ENCODE measurements at regions not wholly inside any gene's neighbourhood (a gene's known extent, or its start where the extent isn't known, plus 50 kb on each side); places are given as distances from the start of the nearest gene placed in this dataset.
"Not testable (repeated sequence)": the region's sequence is repeated elsewhere in the genome, so short reads cannot be mapped to it uniquely, and the experiment has no call there.

DNA sequence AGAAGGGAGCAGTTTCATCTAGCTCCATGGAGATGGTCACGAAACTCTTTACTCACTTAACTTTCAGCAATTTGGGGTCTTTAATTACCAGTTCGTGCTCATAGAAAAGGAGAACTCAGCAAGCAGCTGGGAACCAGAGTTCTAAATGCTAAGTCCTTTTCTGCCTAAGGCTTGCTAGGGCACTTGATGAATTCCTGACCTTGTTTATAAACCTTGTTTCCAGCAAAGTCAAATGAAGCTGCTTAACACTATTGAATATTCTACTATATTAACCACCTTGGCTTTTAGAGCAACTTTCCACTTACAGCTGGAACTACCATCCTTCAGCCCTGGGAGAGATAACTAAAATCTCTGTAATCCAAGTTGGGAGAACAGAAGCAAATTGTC lies 79.5 kb upstream of the TSC22D2 start:
- DNase-seq (ENCODE audit: low spot score) (no peak), ATAC-seq (ENCODE audit: low FRiP score) (no peak)
- TF ChIP-seq, protein P1, sequence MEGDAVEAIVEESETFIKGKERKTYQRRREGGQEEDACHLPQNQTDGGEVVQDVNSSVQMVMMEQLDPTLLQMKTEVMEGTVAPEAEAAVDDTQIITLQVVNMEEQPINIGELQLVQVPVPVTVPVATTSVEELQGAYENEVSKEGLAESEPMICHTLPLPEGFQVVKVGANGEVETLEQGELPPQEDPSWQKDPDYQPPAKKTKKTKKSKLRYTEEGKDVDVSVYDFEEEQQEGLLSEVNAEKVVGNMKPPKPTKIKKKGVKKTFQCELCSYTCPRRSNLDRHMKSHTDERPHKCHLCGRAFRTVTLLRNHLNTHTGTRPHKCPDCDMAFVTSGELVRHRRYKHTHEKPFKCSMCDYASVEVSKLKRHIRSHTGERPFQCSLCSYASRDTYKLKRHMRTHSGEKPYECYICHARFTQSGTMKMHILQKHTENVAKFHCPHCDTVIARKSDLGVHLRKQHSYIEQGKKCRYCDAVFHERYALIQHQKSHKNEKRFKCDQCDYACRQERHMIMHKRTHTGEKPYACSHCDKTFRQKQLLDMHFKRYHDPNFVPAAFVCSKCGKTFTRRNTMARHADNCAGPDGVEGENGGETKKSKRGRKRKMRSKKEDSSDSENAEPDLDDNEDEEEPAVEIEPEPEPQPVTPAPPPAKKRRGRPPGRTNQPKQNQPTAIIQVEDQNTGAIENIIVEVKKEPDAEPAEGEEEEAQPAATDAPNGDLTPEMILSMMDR (IDR thresholded peaks at IDR 0.05): no peak

DNA sequence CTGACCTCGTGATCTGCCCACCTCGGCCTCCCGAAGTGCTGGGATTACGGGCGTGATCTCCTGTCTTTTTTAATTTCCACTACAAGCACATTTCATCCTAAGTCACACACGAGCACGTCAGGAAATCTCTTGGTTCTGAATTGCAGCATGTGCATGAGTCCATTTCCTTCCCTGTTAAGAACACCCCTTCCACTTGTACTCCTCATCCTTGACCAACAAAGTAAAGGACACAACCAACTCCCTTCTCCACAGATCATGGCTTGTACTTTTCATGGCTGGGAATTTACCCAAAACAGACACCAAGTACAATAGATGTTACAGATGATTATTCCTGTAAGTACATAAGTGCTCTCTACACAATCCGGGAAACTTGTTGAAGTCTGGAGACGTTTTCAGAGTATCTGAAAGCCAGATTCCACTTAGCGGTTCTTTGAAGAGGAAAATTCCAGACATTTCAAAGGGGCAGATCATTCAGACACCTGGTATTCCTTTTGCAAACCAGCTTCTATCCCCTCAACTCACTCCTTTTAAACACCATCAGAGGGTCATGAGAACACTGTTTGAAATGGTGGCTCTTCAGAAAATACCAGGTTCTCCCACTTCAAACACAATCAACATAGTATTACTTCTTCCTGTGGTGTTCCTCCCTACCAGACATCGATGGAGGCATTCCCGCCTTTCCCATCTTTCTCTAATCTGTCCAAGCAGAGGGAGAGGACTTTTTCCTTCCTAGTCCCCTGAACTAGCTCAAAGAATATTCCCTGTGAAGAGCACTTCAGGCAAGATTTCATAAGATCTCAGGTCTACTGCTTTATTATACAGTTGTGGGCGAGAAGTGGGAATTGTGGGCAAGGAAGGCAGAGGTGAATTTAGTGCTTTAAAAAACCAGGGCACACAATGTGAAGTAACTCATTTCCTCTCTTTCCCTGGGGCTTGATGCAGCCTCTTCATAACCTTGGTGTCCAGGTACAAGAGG lies 80.1 kb upstream of the TSC22D2 start:
- ATAC-seq (ENCODE audit: low FRiP score): no peak
- TF ChIP-seq, protein P1 (IDR thresholded peaks at IDR 0.05): no peak
- DNase-seq (ENCODE audit: low spot score): no peak

DNA sequence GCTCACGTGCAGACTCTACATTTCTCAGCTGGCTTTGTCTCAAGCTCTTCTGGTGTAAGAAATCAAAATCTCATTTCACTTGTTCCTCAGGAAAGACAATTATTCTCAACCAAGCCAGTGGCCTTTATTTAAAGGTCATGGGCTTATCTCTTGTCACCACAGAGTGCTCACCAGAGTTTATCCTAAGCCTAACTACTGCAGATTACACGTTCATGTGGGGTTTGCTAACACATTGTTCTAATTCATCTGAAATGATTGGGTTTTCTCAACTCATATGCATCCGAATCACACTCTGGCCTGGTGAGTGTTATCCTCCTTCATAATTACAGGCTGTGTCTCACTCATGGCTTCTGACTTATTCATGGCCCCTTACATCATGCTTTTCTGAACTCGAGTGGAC lies 83.3 kb upstream of the TSC22D2 start:
- no peak for ATAC-seq (ENCODE audit: low FRiP score)

DNA sequence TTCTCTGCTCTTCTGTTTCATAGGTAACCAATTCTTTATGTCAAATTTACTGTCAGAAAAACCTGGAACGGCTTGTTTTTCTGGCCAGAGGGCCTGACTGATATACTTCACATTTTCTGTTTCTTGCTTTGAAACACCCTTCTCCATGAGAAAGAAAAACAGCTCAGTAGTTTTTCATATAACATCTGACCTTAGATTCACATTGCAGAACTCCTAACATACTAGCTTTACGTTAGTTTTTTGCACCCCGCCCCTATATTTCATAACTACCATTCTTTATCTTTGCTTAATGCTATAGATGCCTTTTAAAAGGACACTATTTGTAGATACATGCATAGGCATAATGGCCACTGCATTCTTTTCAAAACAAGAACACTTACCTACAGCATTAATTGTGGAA lies 83.9 kb upstream of the TSC22D2 start:
- no peak for ATAC-seq (ENCODE audit: low FRiP score)

More for the DNA sequence above, 83.3 kb upstream of the TSC22D2 start:
- no peak for DNase-seq (ENCODE audit: low spot score)
- TF ChIP-seq, protein P1 (IDR thresholded peaks at IDR 0.05): no peak

DNA sequence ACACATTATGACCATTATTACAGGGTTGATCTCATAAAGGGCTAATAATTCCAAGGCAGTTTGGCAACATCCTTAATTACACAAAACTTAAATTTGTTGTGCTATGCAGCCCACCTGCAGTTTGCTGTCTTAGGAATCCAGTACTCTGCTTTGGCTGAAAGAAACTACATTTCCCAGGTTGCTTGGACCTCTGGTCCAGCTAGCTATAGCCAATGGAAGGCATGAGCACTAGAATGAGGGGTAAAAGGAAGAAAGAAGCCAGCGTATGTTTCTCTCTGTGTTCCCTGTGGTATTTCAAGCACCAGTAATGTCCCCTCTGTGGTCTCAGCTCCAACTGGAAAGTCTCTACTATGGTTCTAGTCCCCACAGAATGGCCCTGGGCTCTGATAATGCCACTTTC lies 84.3 kb upstream of the TSC22D2 start:
- TF ChIP-seq, protein P1 (IDR thresholded peaks at IDR 0.05): no peak

More for the DNA sequence above, 83.9 kb upstream of the TSC22D2 start:
- TF ChIP-seq, protein P1 (IDR thresholded peaks at IDR 0.05): no peak
- DNase-seq (ENCODE audit: low spot score): no peak

DNA sequence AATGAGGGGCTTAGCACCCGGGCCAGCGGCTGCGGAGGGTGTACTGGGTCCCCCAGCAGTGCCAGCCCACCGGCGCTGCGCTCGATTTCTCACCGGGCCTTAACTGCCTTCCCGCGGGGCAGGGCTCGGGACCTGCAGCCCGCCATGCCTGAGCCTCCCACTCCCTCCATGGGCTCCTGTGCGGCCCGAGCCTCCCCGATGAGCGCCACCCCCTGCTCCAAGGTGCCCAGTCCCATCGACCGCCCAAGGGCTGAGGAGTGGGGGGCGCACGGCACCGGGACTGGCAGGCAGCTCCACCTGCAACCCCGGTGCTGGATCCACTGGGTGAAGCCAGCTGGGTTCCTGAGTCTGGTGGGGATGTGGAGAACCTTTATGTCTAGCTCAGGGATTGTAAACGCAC lies 85.0 kb upstream of the TSC22D2 start:
- DNase-seq (ENCODE audit: low spot score); ATAC-seq (ENCODE audit: low FRiP score): not testable (repeated sequence)

More for the DNA sequence above, 84.3 kb upstream of the TSC22D2 start:
- DNase-seq (ENCODE audit: low spot score) (no peak), ATAC-seq (ENCODE audit: low FRiP score) (no peak)

DNA sequence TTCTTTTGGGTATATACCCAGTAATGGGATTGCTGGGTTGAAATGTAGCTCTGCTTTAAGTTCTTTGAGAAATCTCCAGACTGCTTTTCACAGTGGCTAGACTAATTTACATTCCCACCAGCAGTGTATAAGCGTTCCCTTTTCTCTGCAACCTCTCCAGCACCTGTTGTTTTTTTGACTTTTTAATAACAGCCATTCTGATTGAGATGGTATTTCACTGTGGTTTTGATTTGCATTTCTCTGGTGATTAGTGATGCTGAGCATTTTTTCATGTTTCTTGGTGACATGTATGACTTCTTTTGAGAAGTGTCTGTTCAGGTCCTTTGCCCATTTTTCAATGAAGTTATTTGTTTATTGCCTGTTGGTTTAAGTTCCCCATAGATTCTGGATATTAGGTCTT lies 87.1 kb upstream of the TSC22D2 start:
- not testable (repeated sequence) for ATAC-seq (ENCODE audit: low FRiP score); DNase-seq (ENCODE audit: low spot score)

DNA sequence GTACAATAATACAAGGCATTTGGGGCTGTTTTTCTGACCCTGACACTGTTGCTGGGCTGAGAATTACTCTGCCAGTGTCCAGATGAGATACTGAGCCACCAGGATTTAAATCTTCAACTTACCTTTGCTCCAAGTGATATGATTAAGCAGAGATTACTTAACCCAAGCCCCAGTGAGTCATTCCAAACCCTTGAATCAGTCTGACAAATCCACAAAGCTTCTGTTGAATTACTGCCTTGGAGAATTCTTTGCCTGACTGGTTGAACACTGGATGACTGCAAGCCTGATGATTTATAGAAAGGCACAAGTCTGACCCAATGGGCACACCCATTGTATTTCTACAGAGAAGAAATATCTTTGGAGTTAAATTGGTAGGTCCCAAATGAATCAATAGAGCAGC lies 88.2 kb upstream of the TSC22D2 start:
- TF ChIP-seq, protein P1 (IDR thresholded peaks at IDR 0.05): no peak
- ATAC-seq (ENCODE audit: low FRiP score) (peak; percentile 91), DNase-seq (ENCODE audit: low spot score) (no peak)

All from omental fat pad (tissue), 3 donors.